ENCODE measurements at regions not wholly inside any gene's neighbourhood (a gene's known extent, or its start where the extent isn't known, plus 50 kb on each side); places are given as distances from the start of the nearest gene placed in this dataset.

DNA sequence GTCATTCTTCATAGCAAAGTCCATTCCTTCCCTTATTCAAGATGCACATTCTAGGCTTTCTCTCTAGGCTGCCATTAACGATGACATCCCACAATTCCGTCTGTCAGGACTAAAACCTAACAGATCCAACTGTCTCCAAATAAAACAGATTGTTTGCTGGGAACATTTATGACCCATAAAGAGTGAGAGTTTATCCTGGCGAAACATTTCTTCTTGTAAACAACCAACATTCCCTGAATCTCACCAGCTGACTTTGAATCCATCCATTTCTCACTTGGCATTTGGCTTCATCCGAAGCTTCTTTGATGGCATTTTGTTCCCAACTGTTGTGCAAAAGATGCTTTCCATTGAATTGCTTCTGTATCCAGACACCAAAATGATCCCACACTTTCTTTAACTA lies 93.1 kb downstream of the OLIG3 start:
- no peak for TF ChIP-seq GATA2 (IDR thresholded peaks at IDR 0.05; ENCODE audit: low read depth, low read length)
- no peak for TF ChIP-seq GATA3 (IDR thresholded peaks at IDR 0.05; ENCODE audit: low read depth, low read length)
